HL-60 (cell line): ENCODE measurements at regions not wholly inside any gene's neighbourhood (a gene's known extent, or its start where the extent isn't known, plus 50 kb on each side); places are given as distances from the start of the nearest gene placed in this dataset.

Experiments
- CTCF ChIP-seq: IDR thresholded peaks from one replicate; pipeline ENCODE4 v1.5.1; 2011; ENCODE audit warnings: low read length, control low read depth, inconsistent platforms; ENCODE audit not compliant: insufficient read depth
- GABPA ChIP-seq: IDR thresholded peaks from 2 replicates; pipeline ENCODE4 v1.6.1; 2012; ENCODE audit warnings: low read depth
- POLR2AphosphoS5 ChIP-seq: IDR thresholded peaks from 2 replicates; pipeline ENCODE4 v1.6.1; 2012; ENCODE audit warnings: low read depth
- REST ChIP-seq: IDR thresholded peaks from 2 replicates; pipeline ENCODE4 v1.6.1; 2012; ENCODE audit warnings: low read depth; ENCODE audit not compliant: insufficient replicate concordance
- SPI1 ChIP-seq: IDR thresholded peaks from 2 replicates; pipeline ENCODE4 v1.6.1; 2012; ENCODE audit warnings: low read depth, mild to moderate bottlenecking, borderline replicate concordance

- TF ChIP-seq CTCF, result no peak
- TF ChIP-seq POLR2AphosphoS5, result no peak
- TF ChIP-seq GABPA, result no peak
- no peak for TF ChIP-seq SPI1
- no peak for TF ChIP-seq REST
These were observed 706.6 kb downstream of the NR2F2 start for GRCh38 chr15:97037080-97037479.
